Spleen (tissue), 7 donors: ENCODE measurements at regions not wholly inside any gene's neighbourhood (a gene's known extent, or its start where the extent isn't known, plus 50 kb on each side); places are given as distances from the start of the nearest gene placed in this dataset.

Experiments
- CTCF ChIP-seq, 11 experiments: fragments of 200-600 bp in 7 of 11; fragments of 450-650 bp in 4 of 11; sonication (generic) in 4 of 11; IDR thresholded peaks in 8 of 11; conservative IDR thresholded peaks in 3 of 11; 1 replicate in 7 of 11; 2 replicates in 4 of 11; pipeline versions ENCODE4 v1.4.0 to v1.8.0; 2016 to 2021; ENCODE audit warnings: antibody characterized with exemption in 11 of 11, inconsistent platforms in 4 of 11, mild to moderate bottlenecking in 1 of 11
- POLR2A ChIP-seq, 3 donors: fragments of 450-650 bp; IDR thresholded peaks; one replicate each; pipeline ENCODE4 v1.5.1; 2017; ENCODE audit warnings: antibody characterized with exemption in 3 of 3, mild to moderate bottlenecking in 1 of 3
- donor health status: DM: no; HTN: no; CAD: no; lungs with moderate emphysema.
- donor health status: DM: no; HTN: no; CAD: no.
- donor health status: DM: no; HTN: no; CAD: no.

GRCh38 chr17:36837195-36837938 lies 99.9 kb upstream of the LHX1 start:
- TF ChIP-seq CTCF (IDR thresholded peaks at IDR 0.05 in 8 of 11, conservative IDR thresholded peaks at IDR 0.05 in 3 of 11) (no peak), POLR2A (IDR thresholded peaks at IDR 0.05) (no peak)
